Colonic mucosa (tissue), 4 donors: ENCODE measurements at regions not wholly inside any gene's neighbourhood (a gene's known extent, or its start where the extent isn't known, plus 50 kb on each side); places are given as distances from the start of the nearest gene placed in this dataset.
A peak's percentile ranks its signal among the peaks of the same experiment; 100 is the strongest.
"Not testable (repeated sequence)": the region's sequence is repeated elsewhere in the genome, so short reads cannot be mapped to it uniquely, and the experiment has no call there.

Experiments used
- DNase-seq: peaks from one replicate; pipeline ENCODE4 v3.0.0-alpha.2; 2020
- H3K27ac ChIP-seq: fragments of 200-600 bp; one replicate; pipeline ENCODE4 v1.8.0; 2021
- H3K27me3 ChIP-seq: fragments of 200-600 bp; one replicate; pipeline ENCODE4 v1.8.0; 2021
- H3K36me3 ChIP-seq: fragments of 200-600 bp; one replicate; pipeline ENCODE4 v1.8.0; 2021
- H3K4me1 ChIP-seq: fragments of 200-600 bp; one replicate; pipeline ENCODE4 v1.8.0; 2021; ENCODE audit warnings: mild to moderate bottlenecking
- H3K4me3 ChIP-seq: fragments of 200-600 bp; one replicate; pipeline ENCODE4 v1.8.0; 2021
- H3K9ac ChIP-seq, 2 donors: one replicate each; pipeline ENCODE4 v1.7.0; 2013; ENCODE audit warnings: control low read depth in 2 of 2, low read depth in 2 of 2, low read length in 2 of 2
- H3K9me3 ChIP-seq: fragments of 200-600 bp; one replicate; pipeline ENCODE4 v1.8.0; 2021
- intact Hi-C: fragments of 100-400 bp; cut with DNase I; formaldehyde crosslinking; loops from one replicate; pipeline ENCODE4 v1.14.1; 2022
- TF ChIP-seq, protein P1 (sequence below): fragments of 200-600 bp; IDR thresholded peaks from one replicate; pipeline ENCODE4 v1.8.0; 2022; ENCODE audit warnings: antibody characterized with exemption, mild to moderate bottlenecking
- donor health status: healthy.
- donor health status: DM: no; HTN: no; CAD: no.
- donor health status: DM: no; HTN: no; CAD: no.

DNA sequence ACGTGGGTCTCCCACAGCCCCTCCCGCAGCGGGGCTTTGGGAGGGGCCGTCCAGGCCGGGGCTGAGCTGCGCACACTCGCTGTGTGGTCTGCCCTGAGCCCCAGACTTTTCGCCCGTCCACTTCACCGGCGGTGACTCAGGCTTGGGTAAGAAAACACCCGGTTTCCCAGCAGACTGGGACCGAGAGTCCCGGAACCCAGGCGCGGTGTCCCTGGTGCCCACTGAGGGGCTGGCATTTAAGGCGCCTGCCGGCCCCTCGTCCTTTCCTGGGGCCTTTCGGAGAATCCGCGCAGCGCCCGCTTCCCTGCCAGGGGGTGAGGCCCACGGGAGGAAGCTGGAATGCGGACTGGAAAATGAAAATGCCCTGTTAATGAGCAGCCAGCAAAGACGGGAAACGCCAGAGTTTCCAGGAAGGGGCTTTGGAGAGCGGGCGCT lies 100.3 kb downstream of the C16orf95 start:
- Histone ChIP-seq H3K36me3 (no peaks in the 10 kb centered on the region), H3K27me3 (no peaks in the 10 kb centered on the region), H3K4me1 (no peaks in the 10 kb centered on the region), H3K27ac (no peak overlapping the region), H3K9ac (peak overlapping the region in 1 of 2 donors; percentile 35), H3K4me3 (no peak overlapping the region), H3K9me3 (no peaks in the 10 kb centered on the region)
- DNase-seq: no peak
- TF ChIP-seq, protein P1, sequence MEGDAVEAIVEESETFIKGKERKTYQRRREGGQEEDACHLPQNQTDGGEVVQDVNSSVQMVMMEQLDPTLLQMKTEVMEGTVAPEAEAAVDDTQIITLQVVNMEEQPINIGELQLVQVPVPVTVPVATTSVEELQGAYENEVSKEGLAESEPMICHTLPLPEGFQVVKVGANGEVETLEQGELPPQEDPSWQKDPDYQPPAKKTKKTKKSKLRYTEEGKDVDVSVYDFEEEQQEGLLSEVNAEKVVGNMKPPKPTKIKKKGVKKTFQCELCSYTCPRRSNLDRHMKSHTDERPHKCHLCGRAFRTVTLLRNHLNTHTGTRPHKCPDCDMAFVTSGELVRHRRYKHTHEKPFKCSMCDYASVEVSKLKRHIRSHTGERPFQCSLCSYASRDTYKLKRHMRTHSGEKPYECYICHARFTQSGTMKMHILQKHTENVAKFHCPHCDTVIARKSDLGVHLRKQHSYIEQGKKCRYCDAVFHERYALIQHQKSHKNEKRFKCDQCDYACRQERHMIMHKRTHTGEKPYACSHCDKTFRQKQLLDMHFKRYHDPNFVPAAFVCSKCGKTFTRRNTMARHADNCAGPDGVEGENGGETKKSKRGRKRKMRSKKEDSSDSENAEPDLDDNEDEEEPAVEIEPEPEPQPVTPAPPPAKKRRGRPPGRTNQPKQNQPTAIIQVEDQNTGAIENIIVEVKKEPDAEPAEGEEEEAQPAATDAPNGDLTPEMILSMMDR: no peak
- intact Hi-C loops: no loop called here

DNA sequence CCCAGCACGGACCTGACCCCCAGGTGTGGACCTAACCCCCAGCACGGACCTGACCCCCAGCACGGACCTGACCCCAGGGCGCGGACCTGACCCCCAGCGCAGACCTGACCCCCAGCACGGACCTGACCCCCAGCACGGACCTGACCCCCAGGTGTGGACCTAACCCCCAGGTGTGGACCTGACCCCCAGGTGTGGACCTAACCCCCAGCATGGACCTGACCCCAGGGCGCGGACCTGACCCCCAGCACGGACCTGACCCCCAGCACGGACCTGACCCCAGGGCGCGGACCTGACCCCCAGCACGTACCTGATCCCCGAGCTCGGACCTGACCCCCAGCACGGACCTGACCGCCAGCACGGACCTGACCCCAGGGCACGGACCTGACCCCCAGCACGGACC lies 99.4 kb downstream of the C16orf95 start:
- H3K27me3 ChIP-seq, H3K27ac ChIP-seq, DNase-seq, H3K4me1 ChIP-seq, H3K36me3 ChIP-seq, H3K9me3 ChIP-seq, intact Hi-C loops, H3K4me3 ChIP-seq, H3K9ac ChIP-seq: not testable (repeated sequence)

DNA sequence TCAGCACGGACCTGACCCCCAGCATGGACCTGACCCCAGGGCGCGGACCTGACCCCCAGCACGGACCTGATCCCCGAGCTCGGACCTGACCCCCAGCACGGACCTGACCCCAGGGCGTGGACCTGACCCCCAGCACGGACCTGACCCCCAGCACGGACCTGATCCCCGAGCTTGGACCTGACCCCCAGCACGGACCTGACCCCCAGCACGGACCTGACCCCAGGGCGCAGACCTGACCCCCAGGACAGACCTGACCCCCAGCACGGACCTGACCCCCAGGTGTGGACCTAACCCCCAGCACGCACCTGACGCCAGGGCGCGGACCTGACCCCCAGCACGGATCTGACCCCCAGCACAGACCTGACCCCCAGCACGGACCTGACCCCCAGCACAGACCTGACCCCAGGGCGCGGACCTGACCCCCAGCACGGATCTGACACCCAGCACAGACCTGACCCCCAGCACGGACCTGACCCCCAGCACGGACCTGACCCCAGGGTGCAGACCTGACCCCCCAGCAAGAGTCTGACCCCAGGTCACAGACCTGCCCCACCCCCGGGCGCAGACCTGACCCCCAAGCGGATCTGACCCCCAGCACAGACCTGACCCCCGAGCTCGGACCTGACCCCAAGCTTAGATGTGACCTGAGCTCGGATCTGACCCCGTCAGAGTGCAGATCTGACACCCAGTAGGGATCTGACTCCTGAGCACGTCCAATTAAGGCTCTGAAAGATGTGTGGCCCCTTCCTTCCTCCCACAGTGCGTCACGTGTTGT lies 98.7 kb downstream of the C16orf95 start:
- Histone ChIP-seq H3K9ac (no peak overlapping the region), H3K36me3 (no peaks in the 10 kb centered on the region), H3K4me1 (no peaks in the 10 kb centered on the region), H3K27ac (no peak overlapping the region), H3K4me3 (no peak overlapping the region), H3K27me3 (no peaks in the 10 kb centered on the region), H3K9me3 (no peaks in the 10 kb centered on the region)
- no peak for DNase-seq
- intact Hi-C loops: no loop called here
- TF ChIP-seq, protein P1: no peak

DNA sequence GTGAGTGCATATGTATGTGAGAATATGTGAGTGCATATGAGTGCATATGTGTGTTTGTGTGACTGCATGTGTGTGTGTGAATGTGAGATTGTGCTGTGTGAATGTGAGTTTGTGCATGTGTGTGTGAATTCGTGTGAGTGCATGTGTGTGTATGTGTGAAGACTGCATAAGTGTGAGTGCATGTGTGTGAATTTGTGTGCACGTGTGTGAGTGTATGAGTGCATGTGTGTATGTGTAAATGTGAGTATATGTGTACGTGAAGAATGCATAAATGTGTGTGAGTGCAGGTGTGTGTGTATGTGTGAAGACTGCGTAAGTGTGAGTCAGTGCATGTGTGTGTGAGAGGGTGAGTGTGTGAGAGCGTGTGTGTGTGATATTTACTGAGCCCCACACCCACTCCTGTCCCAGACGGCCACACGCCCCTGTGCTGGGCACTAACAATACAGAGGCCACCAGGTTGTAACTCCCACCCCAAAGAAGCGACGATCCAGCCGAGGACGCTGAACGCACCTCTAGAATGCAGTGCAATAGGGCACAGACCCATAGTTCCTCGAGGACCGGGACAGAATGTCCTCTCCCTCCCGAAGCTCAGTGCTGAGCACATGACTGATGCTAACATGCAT lies 97.8 kb downstream of the C16orf95 start:
- H3K9me3 ChIP-seq: no peaks in the 10 kb centered on the region
- H3K36me3 ChIP-seq: no peaks in the 10 kb centered on the region
- no peak overlapping the region for H3K27ac ChIP-seq
- intact Hi-C loops: no loop called here
- no peaks in the 10 kb centered on the region for H3K27me3 ChIP-seq
- no peaks in the 10 kb centered on the region for H3K4me1 ChIP-seq
- H3K4me3 ChIP-seq: no peak overlapping the region
- no peak overlapping the region for H3K9ac ChIP-seq
- TF ChIP-seq, protein P1: no peak
- no peak for DNase-seq

DNA sequence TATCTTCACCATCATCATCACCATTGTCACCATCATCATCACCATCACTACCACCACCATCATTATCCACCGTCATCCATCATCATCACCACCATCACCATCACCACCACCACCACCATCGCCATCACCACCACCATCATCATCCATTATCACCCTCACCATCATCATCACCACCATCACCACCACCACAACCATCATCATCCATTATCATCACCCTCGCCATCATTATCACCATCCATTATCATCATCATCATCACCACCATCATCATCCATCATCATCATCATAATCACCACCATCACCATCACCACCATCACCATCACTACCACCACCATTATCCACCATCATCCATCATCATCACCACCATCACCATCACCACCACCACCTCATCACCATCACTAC lies 95.6 kb downstream of the C16orf95 start:
- intact Hi-C loops: no loop called here
- Histone ChIP-seq H3K36me3 (no peaks in the 10 kb centered on the region), H3K9ac (no peak overlapping the region), H3K27ac (no peak overlapping the region), H3K9me3 (no peaks in the 10 kb centered on the region), H3K4me3 (no peak overlapping the region), H3K27me3 (no peaks in the 10 kb centered on the region), H3K4me1 (no peaks in the 10 kb centered on the region)
- no peak for DNase-seq
- TF ChIP-seq, protein P1: no peak

DNA sequence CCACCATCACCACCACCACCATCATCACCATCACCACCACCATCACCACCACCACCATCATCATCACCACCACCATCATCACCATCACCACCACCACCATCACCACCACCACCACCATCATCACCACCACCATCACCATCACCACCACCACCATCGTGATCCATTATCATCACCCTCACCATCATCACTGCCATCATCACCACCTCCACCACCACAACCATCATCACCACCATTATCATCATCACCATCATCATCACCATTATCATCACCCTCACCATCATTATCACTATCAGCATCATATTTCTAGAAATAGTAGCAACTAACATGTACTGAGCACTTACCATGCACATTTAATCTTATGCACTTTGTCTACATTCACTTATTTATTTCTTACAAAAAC lies 94.9 kb downstream of the C16orf95 start:
- no peak for DNase-seq
- TF ChIP-seq, protein P1: no peak
- H3K4me1 ChIP-seq: no peaks in the 10 kb centered on the region
- H3K36me3 ChIP-seq: no peaks in the 10 kb centered on the region
- no peak overlapping the region for H3K27ac ChIP-seq
- H3K4me3 ChIP-seq: no peak overlapping the region
- no peaks in the 10 kb centered on the region for H3K27me3 ChIP-seq
- H3K9ac ChIP-seq: no peak overlapping the region
- intact Hi-C loops: no loop called here
- H3K9me3 ChIP-seq: no peaks in the 10 kb centered on the region
